Transverse colon (tissue), 4 donors: ENCODE measurements at regions not wholly inside any gene's neighbourhood (a gene's known extent, or its start where the extent isn't known, plus 50 kb on each side); places are given as distances from the start of the nearest gene placed in this dataset.

Experiments used
- DNase-seq: peaks from one replicate; pipeline ENCODE4 v3.0.0-alpha.2; 2019
- H3K27ac ChIP-seq, 4 donors: fragments of 200-600 bp; sonication (generic); 2 replicates each; pipeline ENCODE4 v1.5.1; 2016 to 2018; ENCODE audit warnings: inconsistent platforms in 4 of 4
- H3K27me3 ChIP-seq: fragments of 200-600 bp; sonication (generic); 2 replicates; pipeline ENCODE4 v1.5.1; 2017; ENCODE audit warnings: inconsistent platforms
- H3K36me3 ChIP-seq, 4 donors: fragments of 200-600 bp; sonication (generic); 2 replicates each; pipeline ENCODE4 v1.5.1; 2017 to 2019; ENCODE audit warnings: inconsistent platforms in 4 of 4
- H3K4me1 ChIP-seq, 4 donors: fragments of 200-600 bp; sonication (generic); 2 replicates each; pipeline ENCODE4 v1.5.1; 2017 to 2020; ENCODE audit warnings: inconsistent platforms in 4 of 4
- H3K4me3 ChIP-seq, 4 donors: fragments of 200-600 bp; sonication (generic); 1 replicate in 1 of 4; 2 replicates in 3 of 4; pipeline versions ENCODE4 v1.5.1 to v1.6.1; 2017 to 2019; ENCODE audit warnings: inconsistent platforms in 4 of 4
- H3K9me3 ChIP-seq, 2 donors: fragments of 200-600 bp; sonication (generic); 2 replicates each; pipeline ENCODE4 v1.5.1; 2017 to 2019; ENCODE audit warnings: inconsistent platforms in 2 of 2
- CTCF ChIP-seq, 5 experiments: fragments of 200-600 bp in 3 of 5; fragments of 450-650 bp in 2 of 5; sonication (generic) in 3 of 5; IDR thresholded peaks; 1 replicate in 2 of 5; 2 replicates in 3 of 5; pipeline ENCODE4 v1.5.1; 2016 to 2017; ENCODE audit warnings: antibody characterized with exemption in 5 of 5, inconsistent platforms in 3 of 5, mild to moderate bottlenecking in 2 of 5, moderate library complexity in 1 of 5
- EP300 ChIP-seq: sonication (generic); formaldehyde crosslinking; IDR thresholded peaks from one replicate; pipeline ENCODE4 v1.6.1; 2017; ENCODE audit warnings: antibody characterized with exemption, low read depth
- POLR2A ChIP-seq: fragments of 450-650 bp; IDR thresholded peaks from one replicate; pipeline ENCODE4 v1.6.1; 2016; ENCODE audit warnings: antibody characterized with exemption, mild to moderate bottlenecking, moderate library complexity
- POLR2AphosphoS5 ChIP-seq, 3 donors: sonication (generic); formaldehyde crosslinking; IDR thresholded peaks; one replicate each; pipeline ENCODE4 v1.6.1; 2016; ENCODE audit warnings: antibody characterized with exemption in 3 of 3
- WGBS, 2 donors: methylation state at CpG; one replicate each; pipeline ENCODE4 v1.1.5; 2018; ENCODE audit warnings: low coverage in 1 of 2; 5-methylcytosine and 5-hydroxymethylcytosine counted together
- in situ Hi-C, 4 donors: fragments of 200-750 bp; cut with MboI; loops; one replicate each; pipeline versions ENCODE4 v1.15.0 to v1.15.1; 2017; ENCODE audit warnings: low sequenced_read_pairs in 3 of 4, low pct_ligation_motif_present in 1 of 4, low pct_unique_long_range_greater_than_20kb in 1 of 4
- intact Hi-C: fragments of 100-400 bp; cut with DNase I; formaldehyde crosslinking; loops from one replicate; pipeline ENCODE4 v1.15.1; 2023; ENCODE audit warnings: low total_unique reads

- no peaks in the 10 kb centered on the region for H3K9me3 ChIP-seq
- H3K27ac ChIP-seq, result no peak overlapping the region
- no peaks in the 10 kb centered on the region for H3K27me3 ChIP-seq
- in situ Hi-C loops (no loop called here), intact Hi-C loops (loop anchor here (5.0 kb wide), 1 partner anchor 456 kb away; no protein-coding TSS in a partner anchor)
- WGBS, 2 donors, result 88 to 94% methylated on average over 3 of the region's 3 CpGs
- no peaks in the 10 kb centered on the region for H3K36me3 ChIP-seq
- H3K4me1 ChIP-seq, result no peaks in the 10 kb centered on the region
- H3K4me3 ChIP-seq, result no peak overlapping the region
- TF ChIP-seq CTCF (IDR thresholded peaks at IDR 0.05) (no peak), EP300 (no peak), POLR2A (no peak), POLR2AphosphoS5 (IDR thresholded peaks at IDR 0.05) (no peak)
- DNase-seq, result no peak
These were observed 467.0 kb downstream of the LRIG3 start for GRCh38 chr12:58453306-58453705.

- in situ Hi-C loops (no loop called here), intact Hi-C loops (no loop called here)
- H3K27me3 ChIP-seq, result no peaks in the 10 kb centered on the region
- DNase-seq, result no peak
- no peak overlapping the region for H3K27ac ChIP-seq
- H3K36me3 ChIP-seq, result no peaks in the 10 kb centered on the region
- H3K9me3 ChIP-seq, result no peaks in the 10 kb centered on the region
- no peak overlapping the region for H3K4me3 ChIP-seq
- 68% methylated on average over 1 of the region's 1 CpG; no CpG with 5 or more reads in 1 of the 2 donors for WGBS, 2 donors
- TF ChIP-seq EP300 (no peak), POLR2A (no peak), CTCF (IDR thresholded peaks at IDR 0.05) (no peak), POLR2AphosphoS5 (IDR thresholded peaks at IDR 0.05) (no peak)
- no peaks in the 10 kb centered on the region for H3K4me1 ChIP-seq
These were observed 465.2 kb downstream of the LRIG3 start for GRCh38 chr12:58455136-58455535.

- in situ Hi-C loops (no loop called here), intact Hi-C loops (no loop called here)
- no peak overlapping the region for H3K4me3 ChIP-seq
- H3K4me1 ChIP-seq, result no peaks in the 10 kb centered on the region
- no peak for TF ChIP-seq CTCF (IDR thresholded peaks at IDR 0.05)
- TF ChIP-seq POLR2A, result no peak
- TF ChIP-seq EP300, result no peak
- TF ChIP-seq POLR2AphosphoS5 (IDR thresholded peaks at IDR 0.05), result no peak
- no peak overlapping the region for H3K27ac ChIP-seq
- no peak for DNase-seq
- H3K27me3 ChIP-seq, result no peaks in the 10 kb centered on the region
- 78 to 81% methylated on average over 1 of the region's 1 CpG for WGBS, 2 donors
- no peaks in the 10 kb centered on the region for H3K36me3 ChIP-seq
- no peaks in the 10 kb centered on the region for H3K9me3 ChIP-seq
These were observed 462.2 kb downstream of the LRIG3 start for GRCh38 chr12:58458102-58458501.

GRCh38 chr12:58459191-58459590 lies 461.1 kb downstream of the LRIG3 start:
- no peaks in the 10 kb centered on the region for H3K9me3 ChIP-seq
- no peaks in the 10 kb centered on the region for H3K4me1 ChIP-seq
- DNase-seq, result no peak
- no peaks in the 10 kb centered on the region for H3K27me3 ChIP-seq
- no peaks in the 10 kb centered on the region for H3K36me3 ChIP-seq
- TF ChIP-seq CTCF (IDR thresholded peaks at IDR 0.05) (no peak), POLR2AphosphoS5 (IDR thresholded peaks at IDR 0.05) (no peak), POLR2A (no peak), EP300 (no peak)
- H3K4me3 ChIP-seq, result no peak overlapping the region
- in situ Hi-C loops, result no loop called here
- no peak overlapping the region for H3K27ac ChIP-seq
- intact Hi-C loops, result no loop called here
